HG02885 (cell line): ENCODE measurements at regions not wholly inside any gene's neighbourhood (a gene's known extent, or its start where the extent isn't known, plus 50 kb on each side); places are given as distances from the start of the nearest gene placed in this dataset.

Source experiments
- ATAC-seq: cut with Tn5 transposase; IDR thresholded peaks from one replicate; pipeline ENCODE4 v1.9.1; 2021; ENCODE audit warnings: mild to moderate bottlenecking; ENCODE audit not compliant: unreplicated experiment, poor library complexity

DNA sequence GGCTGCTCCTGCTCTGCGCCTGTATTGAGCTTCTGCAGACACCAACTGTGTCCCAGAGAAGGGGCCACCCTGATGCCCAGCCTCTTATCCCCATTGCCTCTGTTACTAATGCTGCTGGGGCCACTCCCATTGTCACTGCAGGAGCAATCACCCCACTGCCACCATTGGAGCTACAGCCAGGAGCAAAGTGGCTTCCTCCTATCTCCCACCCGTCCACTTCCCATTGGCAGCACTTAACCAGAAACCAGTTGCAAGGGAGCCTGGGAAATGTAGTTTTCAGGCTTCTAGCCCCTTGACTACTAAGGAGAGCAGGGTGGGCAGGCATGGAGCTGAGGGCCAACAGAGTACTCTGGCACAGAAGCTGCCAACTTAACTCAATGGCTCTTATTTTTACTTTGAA, 55.9 kb upstream of the KLF13 start:
- no peak for ATAC-seq

- ATAC-seq: no peak
Measured at GRCh38 chr15:31271224-31271635, 55.4 kb upstream of the KLF13 start.

DNA sequence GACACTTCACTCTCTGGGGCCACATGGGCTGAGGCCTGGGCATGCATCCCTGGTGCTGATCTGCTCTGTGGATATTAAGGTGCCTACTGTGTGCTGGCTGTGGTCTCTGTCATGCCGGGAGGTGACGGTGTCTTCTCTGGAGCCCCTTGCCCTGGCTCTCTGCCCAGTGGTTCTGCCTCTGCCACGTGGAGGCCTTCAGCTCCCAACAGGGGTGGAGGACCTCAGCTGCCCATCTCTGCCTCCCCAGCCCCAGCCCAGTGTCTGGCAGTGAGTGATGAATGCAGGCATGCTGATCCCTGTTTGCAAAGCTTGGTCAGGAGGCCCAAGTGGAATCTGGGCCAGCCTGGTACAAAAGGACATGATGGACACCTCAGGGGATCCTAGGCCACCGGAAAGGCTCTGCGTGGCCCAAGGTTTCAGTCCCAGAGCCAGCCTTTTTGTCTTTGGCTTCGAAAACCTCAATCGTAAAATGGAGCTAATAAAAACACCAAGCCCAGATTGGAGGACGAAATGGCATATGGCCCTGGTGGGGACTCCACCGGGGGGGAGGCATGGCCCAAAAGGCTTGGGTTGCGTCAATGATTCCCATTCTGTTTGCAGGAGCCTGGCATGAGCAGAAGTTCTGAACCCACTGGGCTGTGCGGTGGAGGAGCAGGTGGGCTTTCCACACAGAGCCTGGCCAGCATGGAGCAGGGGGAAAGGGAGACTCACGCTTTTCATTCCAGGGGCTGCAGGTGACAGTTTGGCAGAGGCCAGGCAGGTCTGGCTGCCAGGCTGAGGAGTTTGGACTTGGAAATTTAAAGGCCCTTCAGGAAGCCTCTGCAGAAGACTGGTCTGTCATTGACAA, 54.7 kb upstream of the KLF13 start:
- ATAC-seq: no peak

DNA sequence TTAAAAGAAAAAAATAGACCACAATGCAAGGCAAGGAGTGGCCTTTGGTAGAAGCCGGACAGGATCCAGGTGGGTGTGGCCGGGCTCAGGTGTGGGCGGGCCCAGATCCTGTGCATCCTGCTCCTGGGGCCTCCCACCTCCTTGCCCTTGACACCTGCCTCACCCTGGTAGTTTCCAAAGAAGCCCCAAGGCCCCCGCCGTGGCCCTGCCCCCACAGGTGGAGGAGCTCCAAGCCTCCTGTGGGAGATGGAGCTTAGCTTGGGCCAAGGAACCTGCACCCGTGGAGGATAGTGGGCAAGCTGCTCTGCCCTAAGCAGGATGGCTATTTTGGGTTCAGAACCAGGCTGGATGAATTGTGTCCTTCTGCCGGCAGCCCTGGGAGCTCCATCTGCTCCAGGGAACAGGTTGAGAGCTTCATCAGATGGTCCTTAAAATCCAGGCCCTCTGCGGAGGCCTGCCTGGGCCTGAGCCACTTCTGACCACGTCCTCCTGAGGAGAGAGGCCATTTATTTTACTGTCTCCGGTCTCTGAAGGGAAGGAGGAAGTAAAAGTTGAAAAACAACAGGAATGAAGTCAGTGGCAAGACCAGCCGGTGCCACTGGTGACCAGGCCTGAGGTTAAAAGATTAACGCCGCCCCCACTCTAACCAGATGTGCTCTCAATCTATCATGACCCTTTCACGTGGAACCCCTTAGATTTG, 53.9 kb upstream of the KLF13 start:
- ATAC-seq: no peak

- no peak for ATAC-seq
Measured at GRCh38 chr15:31273258-31273941, 53.2 kb upstream of the KLF13 start.

GRCh38 chr15:31274496-31275330, 51.9 kb upstream of the KLF13 start:
- no peak for ATAC-seq

GRCh38 chr15:31275331-31276262, 51.0 kb upstream of the KLF13 start:
- no peak for ATAC-seq

DNA sequence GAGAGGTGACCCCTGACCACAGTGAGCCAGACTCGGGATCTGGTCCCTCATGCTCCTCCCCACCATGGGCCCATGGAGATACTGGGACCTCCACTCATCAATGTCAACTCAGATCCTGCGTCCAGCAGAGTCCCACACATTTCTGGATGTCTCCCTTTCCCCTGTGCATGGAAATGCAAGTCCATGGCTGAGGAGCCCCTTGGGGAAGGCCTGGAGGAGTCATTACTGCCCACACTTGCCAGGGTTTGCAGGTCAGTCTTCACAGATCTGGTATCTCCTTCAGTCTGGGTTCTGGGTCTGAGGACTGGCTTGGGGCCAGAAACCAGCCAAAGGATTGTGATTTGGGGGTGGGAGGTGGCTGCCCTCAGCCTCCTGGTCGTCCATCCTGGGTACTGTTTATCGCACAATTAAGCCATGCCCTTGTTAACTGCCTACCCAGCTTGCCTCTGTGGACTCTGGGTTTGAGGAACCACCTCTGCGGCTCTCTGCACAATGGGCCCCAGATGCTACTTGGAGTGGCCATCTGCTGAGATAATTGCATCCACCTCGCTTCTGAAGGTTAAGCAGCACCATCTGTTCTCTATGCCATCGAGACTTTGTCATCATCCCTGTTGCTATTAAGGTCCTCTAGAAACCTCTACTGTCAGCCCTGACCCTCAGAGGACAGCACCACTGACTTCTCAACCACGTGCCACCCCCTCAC, 49.9 kb upstream of the KLF13 start:
- ATAC-seq: no peak
